HCEC 1CT (cell line): ENCODE measurements at regions not wholly inside any gene's neighbourhood (a gene's known extent, or its start where the extent isn't known, plus 50 kb on each side); places are given as distances from the start of the nearest gene placed in this dataset.

Source experiments
- DNase-seq: peaks from one replicate; pipeline ENCODE4 v3.0.0-alpha.2; 2017

DNA sequence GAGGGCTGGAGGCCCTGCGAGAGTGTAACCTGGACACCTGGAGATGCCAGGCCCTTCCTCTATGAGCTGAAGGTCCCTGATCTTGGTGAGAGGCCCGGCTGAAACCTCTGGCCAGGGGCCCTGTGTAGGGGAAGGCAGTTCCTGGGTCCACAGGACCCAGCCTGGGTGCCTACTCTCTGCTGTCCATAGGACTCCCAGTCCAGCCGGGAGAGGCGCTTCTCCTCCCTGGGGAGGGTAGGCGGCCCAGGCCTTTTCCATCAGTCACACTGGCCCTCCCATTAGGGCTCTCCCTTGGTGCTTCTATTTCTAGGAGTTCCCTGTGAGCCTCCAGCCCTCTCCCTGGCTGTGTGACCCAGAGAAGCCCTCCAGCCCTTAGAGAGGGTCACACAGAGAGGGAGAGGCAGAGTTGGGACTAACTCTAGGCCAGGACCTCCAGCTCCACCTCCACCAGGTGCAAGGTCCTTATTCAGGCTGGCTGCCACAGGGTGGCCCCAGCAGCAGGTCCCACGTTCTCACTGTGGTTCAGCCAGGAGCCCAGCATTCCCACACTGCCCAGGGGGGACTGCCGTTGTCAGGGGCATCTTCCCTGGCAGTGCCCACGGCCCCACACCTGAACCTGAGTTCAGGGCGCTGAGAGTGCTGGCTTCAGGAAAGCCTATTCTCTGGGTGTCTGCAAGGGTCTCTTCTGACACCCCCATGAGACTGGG is 146.8 kb downstream of the SMAD6 start:
- DNase-seq = no peak

DNA sequence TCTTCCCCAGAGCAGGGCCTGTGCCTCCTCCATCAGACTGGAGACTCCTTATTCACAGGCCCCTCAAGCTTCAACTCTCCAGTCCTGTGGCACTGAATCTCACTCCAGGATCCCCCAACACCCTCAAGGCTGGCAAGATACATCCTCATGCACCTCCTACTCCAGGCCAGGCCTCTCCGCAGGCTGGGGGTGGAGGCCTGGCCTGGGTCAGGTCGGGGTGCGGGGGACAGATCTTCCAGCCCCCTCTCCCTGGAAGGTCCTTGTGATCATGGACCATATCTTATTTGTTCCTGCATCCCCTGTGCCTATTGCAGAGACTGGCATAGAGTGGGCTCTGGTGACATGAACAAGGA is 147.3 kb downstream of the SMAD6 start:
- DNase-seq = no peak

- DNase-seq = no peak
Observed at GRCh38 chr15:66849746-66850077, 147.7 kb downstream of the SMAD6 start.

DNA sequence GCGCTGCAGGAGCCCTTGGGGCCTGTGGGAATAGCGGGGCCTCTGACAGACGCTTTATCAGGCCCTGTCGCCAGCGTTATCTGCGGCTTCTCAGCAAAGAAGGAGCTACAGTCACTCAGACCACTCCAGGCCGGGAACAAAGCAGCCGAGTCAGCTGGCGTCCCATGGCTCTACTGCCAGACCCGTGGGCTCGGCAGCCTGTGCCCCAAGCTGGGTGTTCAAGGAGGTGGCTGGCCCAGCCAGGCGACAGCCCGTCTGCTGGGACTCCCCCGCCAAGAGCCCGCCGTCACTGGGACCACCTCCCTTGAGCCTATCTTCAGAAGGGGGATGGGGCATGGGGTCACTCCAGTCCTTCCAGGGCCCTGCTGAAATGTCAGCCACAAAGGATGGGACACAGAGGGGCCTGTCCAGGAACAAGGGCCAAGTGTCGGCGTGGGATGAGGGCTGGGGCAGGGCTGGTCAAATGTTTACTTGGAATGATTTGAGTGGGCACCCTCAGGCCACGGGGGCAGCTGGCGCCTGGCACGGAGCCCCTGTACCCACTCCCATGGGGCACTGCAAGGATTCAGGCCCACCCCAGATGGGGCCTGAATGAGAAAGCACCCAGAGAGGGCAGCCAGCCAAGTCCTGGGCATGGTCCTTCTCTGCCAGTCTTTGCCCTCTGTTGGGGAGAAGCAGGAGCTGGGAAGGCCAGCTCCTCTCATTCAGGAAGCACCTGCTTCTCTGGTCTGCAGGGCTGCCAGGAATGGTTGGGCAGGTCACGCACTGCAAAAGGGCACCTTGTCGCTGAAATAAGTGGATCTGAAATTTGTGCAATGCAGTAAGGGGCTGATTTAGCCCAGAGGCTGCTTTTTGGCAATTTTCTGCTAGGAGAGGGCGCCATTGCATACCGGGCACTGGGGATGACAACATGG is 148.3 kb downstream of the SMAD6 start:
- DNase-seq = no peak

- DNase-seq = no peak
Observed at GRCh38 chr15:66850996-66851310, 148.9 kb downstream of the SMAD6 start.

- peak; percentile 80 for DNase-seq
Observed at GRCh38 chr15:66851311-66852063, 149.5 kb downstream of the SMAD6 start.

GRCh38 chr15:66852064-66852905 is 150.2 kb downstream of the SMAD6 start:
- no peak for DNase-seq

- DNase-seq = no peak
Observed at GRCh38 chr15:66854012-66854965, 152.3 kb downstream of the SMAD6 start.

GRCh38 chr15:66855041-66855440 is 153.0 kb downstream of the SMAD6 start:
- DNase-seq = no peak

DNA sequence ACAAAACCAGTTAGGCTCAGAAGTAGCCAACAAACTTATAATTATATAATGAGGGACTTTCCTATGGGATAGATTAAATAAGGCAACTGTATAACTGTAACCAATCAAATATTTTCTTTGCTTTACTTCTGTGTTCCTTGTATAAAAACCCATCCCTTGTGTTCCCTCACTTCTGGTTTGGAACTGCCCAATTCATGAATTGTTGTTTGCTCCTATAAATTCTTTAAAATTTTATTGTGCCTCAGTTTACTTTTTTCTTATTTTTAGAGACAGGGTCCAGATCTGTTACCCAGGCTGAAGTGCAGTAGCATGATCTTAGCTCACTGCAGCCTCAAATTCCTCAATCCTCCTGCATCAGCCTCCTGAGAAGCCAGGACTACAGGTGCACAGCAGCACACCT is 155.7 kb downstream of the SMAD6 start:
- DNase-seq = no peak

- DNase-seq = no peak
Observed at GRCh38 chr15:66858423-66859207, 156.6 kb downstream of the SMAD6 start.

DNA sequence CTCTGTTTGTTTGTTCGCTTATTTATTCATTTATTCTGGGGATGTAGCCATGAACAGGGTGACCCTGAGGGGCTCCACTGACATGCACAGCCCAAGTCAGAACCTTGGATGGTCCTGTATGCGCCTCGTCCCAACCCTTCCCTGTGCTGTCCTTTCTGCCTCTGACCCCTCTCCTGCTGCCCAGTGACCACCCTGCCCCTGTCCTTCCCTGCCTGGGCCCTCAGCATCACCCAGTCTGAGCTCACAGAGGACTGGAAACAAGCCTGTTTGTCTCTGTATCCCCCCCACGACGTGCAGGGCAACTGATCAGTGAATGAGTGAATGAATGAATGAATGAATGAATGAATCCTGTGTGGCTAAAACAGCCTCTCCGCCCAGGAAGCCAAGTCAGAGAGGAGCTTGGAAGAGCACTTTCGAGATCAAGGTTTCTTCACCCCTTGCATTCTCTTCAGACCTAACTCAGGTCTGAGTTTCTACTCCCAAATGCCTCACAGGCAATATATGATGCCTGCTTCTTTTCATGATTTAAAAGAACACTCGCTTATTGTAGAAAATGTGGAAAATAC is 157.7 kb downstream of the SMAD6 start:
- no peak for DNase-seq

DNA sequence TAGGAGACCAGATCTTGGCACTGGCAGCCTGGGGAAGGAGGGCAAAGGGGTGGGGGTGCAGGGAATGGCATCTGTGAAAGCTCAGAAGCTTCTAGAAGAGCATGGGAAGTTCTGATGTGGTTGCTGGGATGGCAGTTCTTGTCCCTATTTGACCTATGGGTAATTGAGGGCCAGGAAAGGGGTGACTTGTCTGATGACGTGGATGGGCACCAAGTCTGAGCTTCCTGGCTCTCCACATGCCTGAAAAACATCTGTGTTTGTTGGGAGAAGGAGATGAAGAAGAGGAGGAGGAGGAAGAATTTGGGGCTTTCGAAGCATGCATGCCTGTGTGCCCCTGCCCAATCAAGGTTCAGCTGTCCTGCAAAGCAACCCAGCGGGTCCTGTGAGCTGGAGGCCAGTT is 158.8 kb downstream of the SMAD6 start:
- DNase-seq = no peak

- peak; percentile 18 for DNase-seq
Observed at GRCh38 chr15:66862111-66862939, 160.3 kb downstream of the SMAD6 start.

DNA sequence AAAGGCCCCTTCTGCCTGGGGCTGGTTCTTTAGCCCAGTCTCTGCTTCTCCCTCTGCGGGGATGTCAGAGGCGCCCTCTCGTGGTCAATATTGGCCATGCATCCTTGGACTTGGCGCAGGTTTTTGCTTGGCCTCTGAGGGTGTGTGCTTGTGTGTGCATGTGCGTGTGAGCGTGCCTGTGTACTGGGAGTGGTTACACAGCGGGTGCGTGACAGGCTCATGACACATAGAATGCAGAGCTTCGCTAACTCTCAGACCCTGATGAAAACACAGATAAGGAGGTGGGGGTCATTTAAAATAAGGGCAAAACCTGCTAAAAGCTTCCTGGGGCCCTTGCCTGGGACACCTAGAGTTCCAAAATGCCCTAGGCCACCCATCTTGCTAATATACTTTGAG is 160.9 kb downstream of the SMAD6 start:
- peak; percentile 74 for DNase-seq

GRCh38 chr15:66863390-66864085 is 161.5 kb downstream of the SMAD6 start:
- DNase-seq = no peak

DNA sequence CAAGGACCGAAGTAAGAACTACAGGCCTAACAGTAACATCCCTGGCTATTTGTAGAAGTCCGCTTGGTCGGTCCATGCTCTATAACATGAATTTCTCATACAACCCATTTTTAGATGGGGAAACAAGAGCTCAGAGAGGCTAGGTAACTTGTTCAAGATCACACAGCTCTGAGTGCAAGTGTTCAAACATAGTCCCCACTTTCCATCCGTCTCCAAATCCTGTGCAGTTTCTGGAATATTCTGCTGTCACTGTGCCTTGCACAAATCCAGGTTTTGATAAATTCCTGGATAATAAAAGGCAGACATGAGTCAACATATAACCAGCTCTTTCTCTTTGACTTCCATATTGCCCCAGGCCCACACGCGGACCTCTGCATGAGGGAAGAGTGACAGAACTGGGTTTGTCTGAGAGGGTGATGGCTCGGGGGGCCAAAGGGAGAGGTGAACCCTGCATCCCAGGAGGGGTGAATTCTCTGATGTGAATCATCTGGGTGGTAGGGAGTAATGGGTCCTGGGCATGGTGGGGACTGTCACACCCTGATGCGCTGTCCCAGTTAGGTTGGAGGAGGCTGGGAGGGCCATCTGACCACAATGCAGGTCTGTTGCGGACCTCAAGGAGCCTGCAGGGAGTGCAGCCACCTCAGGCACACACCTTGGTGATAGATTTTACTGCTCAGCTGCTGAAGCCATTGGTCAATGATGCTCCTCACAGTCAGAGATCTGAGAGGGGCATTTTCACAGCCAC is 162.2 kb downstream of the SMAD6 start:
- no peak for DNase-seq

DNA sequence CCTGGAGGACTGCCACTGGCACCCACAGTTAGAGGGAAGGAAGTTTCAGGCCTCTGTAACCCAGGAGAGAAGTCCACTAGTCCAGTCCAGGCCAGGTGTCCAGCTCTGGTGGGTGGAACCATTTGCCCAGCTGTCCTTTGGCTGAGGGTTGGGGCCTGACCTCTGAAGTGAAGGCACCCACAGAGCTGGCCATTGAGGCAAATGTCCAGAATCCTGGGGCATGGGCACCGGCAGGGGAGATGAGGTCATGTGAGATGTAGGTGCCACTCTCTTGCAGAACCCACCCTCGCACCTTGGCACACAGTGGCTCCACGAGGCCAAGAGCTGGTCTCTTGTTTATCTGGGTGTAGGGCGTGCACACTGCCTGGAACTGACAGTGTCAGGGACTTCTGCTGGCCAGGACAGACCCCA is 162.8 kb downstream of the SMAD6 start:
- DNase-seq = no peak
